ENCODE measurements at regions not wholly inside any gene's neighbourhood (a gene's known extent, or its start where the extent isn't known, plus 50 kb on each side); places are given as distances from the start of the nearest gene placed in this dataset.

DNA sequence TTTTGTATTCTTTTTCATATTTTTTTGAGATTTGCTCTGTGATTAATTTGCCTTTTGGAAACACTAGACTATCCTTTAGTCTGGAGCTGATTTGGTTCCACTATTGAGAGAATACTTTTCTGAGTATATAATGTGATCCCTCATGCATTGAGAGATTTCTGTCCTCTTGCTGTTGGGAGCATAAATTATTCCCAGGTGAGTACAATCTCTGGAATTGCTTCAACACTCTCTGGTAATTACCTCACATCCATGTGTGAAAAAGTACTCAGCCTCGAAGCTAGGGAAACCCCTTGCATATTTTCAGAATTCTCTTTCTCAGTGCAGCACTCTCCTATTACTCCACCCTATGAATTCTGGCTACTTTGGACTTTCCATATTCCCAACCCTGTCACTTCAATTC lies 550.0 kb downstream of the RAPGEF2 start:
- TF ChIP-seq GATA2 (IDR thresholded peaks at IDR 0.05; ENCODE audit: low read depth, low read length) (no peak), GATA3 (IDR thresholded peaks at IDR 0.05; ENCODE audit: low read depth, low read length) (no peak)
